GM19463 (cell line): ENCODE measurements at regions not wholly inside any gene's neighbourhood (a gene's known extent, or its start where the extent isn't known, plus 50 kb on each side); places are given as distances from the start of the nearest gene placed in this dataset.
"Not testable (repeated sequence)": the region's sequence is repeated elsewhere in the genome, so short reads cannot be mapped to it uniquely, and the experiment has no call there.

Experiments used
- ATAC-seq: cut with Tn5 transposase; IDR thresholded peaks from one replicate; pipeline ENCODE4 v1.9.1; 2021; ENCODE audit warnings: mild to moderate bottlenecking, moderate library complexity; ENCODE audit not compliant: unreplicated experiment

- no peak for ATAC-seq
Measured at GRCh38 chr13:71382285-71382684, 484.7 kb downstream of the DACH1 start.

GRCh38 chr13:71380191-71380590 is 486.8 kb downstream of the DACH1 start:
- ATAC-seq: no peak

GRCh38 chr13:71378961-71379905 is 487.8 kb downstream of the DACH1 start:
- no peak for ATAC-seq

- no peak for ATAC-seq
Measured at GRCh38 chr13:71374471-71375049, 492.4 kb downstream of the DACH1 start.

- ATAC-seq: no peak
Measured at GRCh38 chr13:71368336-71368735, 498.7 kb downstream of the DACH1 start.

- ATAC-seq: no peak
Measured at GRCh38 chr13:71360041-71360440, 507.0 kb downstream of the DACH1 start.

GRCh38 chr13:71359641-71360040 is 507.4 kb downstream of the DACH1 start:
- ATAC-seq: no peak

GRCh38 chr13:71358218-71358617 is 508.8 kb downstream of the DACH1 start:
- no peak for ATAC-seq

- ATAC-seq: no peak
Measured at GRCh38 chr13:71355010-71355409, 512.0 kb downstream of the DACH1 start.

GRCh38 chr13:71350886-71351285 is 516.1 kb downstream of the DACH1 start:
- ATAC-seq: no peak

- ATAC-seq: not testable (repeated sequence)
Measured at GRCh38 chr13:71345856-71346255, 521.1 kb downstream of the DACH1 start.

GRCh38 chr13:71339736-71340135 is 527.3 kb downstream of the DACH1 start:
- ATAC-seq: no peak

GRCh38 chr13:71339005-71339404 is 528.0 kb downstream of the DACH1 start:
- no peak for ATAC-seq

- no peak for ATAC-seq
Measured at GRCh38 chr13:71338070-71338469, 528.9 kb downstream of the DACH1 start.

GRCh38 chr13:71327266-71327665 is 539.7 kb downstream of the DACH1 start:
- no peak for ATAC-seq

- ATAC-seq: no peak
Measured at GRCh38 chr13:71325556-71325955, 541.4 kb downstream of the DACH1 start.

GRCh38 chr13:71323266-71323665 is 543.7 kb downstream of the DACH1 start:
- ATAC-seq: no peak

- ATAC-seq: no peak
Measured at GRCh38 chr13:71320452-71320851, 546.6 kb downstream of the DACH1 start.

GRCh38 chr13:71316792-71317363 is 550.1 kb downstream of the DACH1 start:
- no peak for ATAC-seq

GRCh38 chr13:71312923-71313322 is 554.1 kb downstream of the DACH1 start:
- ATAC-seq: no peak

- ATAC-seq: no peak
Measured at GRCh38 chr13:71309905-71310304, 557.1 kb downstream of the DACH1 start.

GRCh38 chr13:71306821-71307220 is 560.2 kb downstream of the DACH1 start:
- ATAC-seq: no peak
